ENCODE measurements at regions not wholly inside any gene's neighbourhood (a gene's known extent, or its start where the extent isn't known, plus 50 kb on each side); places are given as distances from the start of the nearest gene placed in this dataset.

- TF ChIP-seq POLR2AphosphoS5 (IDR thresholded peaks at IDR 0.05; ENCODE audit: low read depth, low read length) (no peak), POLR2A (IDR thresholded peaks at IDR 0.05; ENCODE audit: low read depth, low read length) (no peak), TAF1 (IDR thresholded peaks at IDR 0.05; ENCODE audit: borderline replicate concordance, low read depth, low read length) (no peak)
Measured at GRCh38 chr10:105965141-105965540, 1199.4 kb downstream of the SORCS1 start.

Data from GM12892 (cell line).